ENCODE measurements at regions not wholly inside any gene's neighbourhood (a gene's known extent, or its start where the extent isn't known, plus 50 kb on each side); places are given as distances from the start of the nearest gene placed in this dataset.

DNA sequence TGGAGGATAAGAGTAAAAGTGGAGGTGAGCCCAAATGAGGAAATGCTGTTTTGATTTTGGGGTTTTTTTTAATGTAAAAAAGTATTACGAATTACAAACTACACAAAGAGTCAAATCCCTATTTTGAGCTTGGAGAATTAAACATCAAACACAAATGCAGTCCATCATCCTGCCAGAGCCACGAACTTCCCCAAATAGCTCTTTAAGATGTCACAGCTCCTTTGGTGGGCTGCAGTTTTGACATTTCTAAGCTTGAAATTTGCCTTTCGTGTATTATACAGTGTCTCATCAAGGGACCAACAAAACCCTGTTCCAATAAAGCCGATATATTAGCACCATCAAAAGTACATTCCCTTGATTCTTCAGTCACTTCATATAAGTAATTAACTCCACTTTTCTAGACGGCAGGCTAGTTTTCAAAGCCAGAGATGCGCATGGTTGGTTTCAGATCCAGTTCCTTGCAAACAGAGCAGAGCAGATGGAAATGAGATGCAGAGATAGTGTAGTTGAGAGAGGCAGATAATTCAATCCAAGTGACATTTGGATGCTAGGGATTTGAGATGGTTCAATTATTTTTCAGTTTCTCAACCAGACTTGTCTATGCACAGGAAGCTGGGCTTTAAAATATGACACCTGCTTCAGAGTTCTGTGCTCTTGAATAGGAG is 580.9 kb downstream of the EDEM1 start:
- TF ChIP-seq, protein P1, sequence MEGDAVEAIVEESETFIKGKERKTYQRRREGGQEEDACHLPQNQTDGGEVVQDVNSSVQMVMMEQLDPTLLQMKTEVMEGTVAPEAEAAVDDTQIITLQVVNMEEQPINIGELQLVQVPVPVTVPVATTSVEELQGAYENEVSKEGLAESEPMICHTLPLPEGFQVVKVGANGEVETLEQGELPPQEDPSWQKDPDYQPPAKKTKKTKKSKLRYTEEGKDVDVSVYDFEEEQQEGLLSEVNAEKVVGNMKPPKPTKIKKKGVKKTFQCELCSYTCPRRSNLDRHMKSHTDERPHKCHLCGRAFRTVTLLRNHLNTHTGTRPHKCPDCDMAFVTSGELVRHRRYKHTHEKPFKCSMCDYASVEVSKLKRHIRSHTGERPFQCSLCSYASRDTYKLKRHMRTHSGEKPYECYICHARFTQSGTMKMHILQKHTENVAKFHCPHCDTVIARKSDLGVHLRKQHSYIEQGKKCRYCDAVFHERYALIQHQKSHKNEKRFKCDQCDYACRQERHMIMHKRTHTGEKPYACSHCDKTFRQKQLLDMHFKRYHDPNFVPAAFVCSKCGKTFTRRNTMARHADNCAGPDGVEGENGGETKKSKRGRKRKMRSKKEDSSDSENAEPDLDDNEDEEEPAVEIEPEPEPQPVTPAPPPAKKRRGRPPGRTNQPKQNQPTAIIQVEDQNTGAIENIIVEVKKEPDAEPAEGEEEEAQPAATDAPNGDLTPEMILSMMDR (IDR thresholded peaks at IDR 0.05), result no peak
- TF ChIP-seq POLR2A (IDR thresholded peaks at IDR 0.05), result no peak
